A549 (cell line): ENCODE measurements at regions not wholly inside any gene's neighbourhood (a gene's known extent, or its start where the extent isn't known, plus 50 kb on each side); places are given as distances from the start of the nearest gene placed in this dataset.

Source experiments
- CTCF ChIP-seq: fragments of >200 bp; sonication (Bioruptor Twin); formaldehyde crosslinking; IDR thresholded peaks from 3 replicates; pipeline ENCODE4 v1.5.1; 2016
- EP300 ChIP-seq, 2 experiments: fragments of >200 bp; sonication (Bioruptor Twin); formaldehyde crosslinking; IDR thresholded peaks; 2 replicates in 1 of 2; 3 replicates in 1 of 2; pipeline ENCODE4 v1.6.1; 2016 to 2017
- MAFK ChIP-seq: fragments of 450-650 bp; IDR thresholded peaks from 2 replicates; pipeline ENCODE4 v1.6.1; 2014; ENCODE audit not compliant: partially characterized antibody
- POLR2A ChIP-seq: IDR thresholded peaks from 2 replicates; pipeline ENCODE4 v1.6.1; 2012; ENCODE audit warnings: mild to moderate bottlenecking, low read length
- REST ChIP-seq: fragments of 200-600 bp; sonication (generic); IDR thresholded peaks from 2 replicates; pipeline ENCODE4 v1.6.1; 2016; ENCODE audit warnings: antibody characterized with exemption, mild to moderate bottlenecking, moderate library complexity
- USF2 ChIP-seq: fragments of 450-650 bp; IDR thresholded peaks from 2 replicates; pipeline ENCODE4 v1.6.1; 2014; ENCODE audit warnings: antibody characterized with exemption
- ZC3H11A ChIP-seq: fragments of 450-650 bp; IDR thresholded peaks from 2 replicates; pipeline ENCODE4 v1.6.1; 2014; ENCODE audit warnings: antibody characterized with exemption, mild to moderate bottlenecking
- ZNF302 ChIP-seq: fragments of 250-450 bp; sonication (Bioruptor Pico); IDR thresholded peaks from 2 replicates; pipeline ENCODE4 v1.9.0; 2021; ENCODE audit warnings: inconsistent platforms, mild to moderate bottlenecking, moderate library complexity

GRCh38 chr22:27073601-27074425 lies 416.4 kb downstream of the MIAT start:
- TF ChIP-seq CTCF, result no peak
- TF ChIP-seq MAFK, result no peak
- no peak for TF ChIP-seq ZC3H11A
- TF ChIP-seq ZNF302 (CRISPR knock-in tag), result no peak
- no peak for TF ChIP-seq REST
- TF ChIP-seq POLR2A, result no peak
- no peak for TF ChIP-seq USF2
- no peak for TF ChIP-seq EP300 (IDR thresholded peaks at IDR 0.05)
